HG02588 (cell line): ENCODE measurements at regions not wholly inside any gene's neighbourhood (a gene's known extent, or its start where the extent isn't known, plus 50 kb on each side); places are given as distances from the start of the nearest gene placed in this dataset.
"Not testable (repeated sequence)": the region's sequence is repeated elsewhere in the genome, so short reads cannot be mapped to it uniquely, and the experiment has no call there.

Experiments used
- ATAC-seq: cut with Tn5 transposase; IDR thresholded peaks from one replicate; pipeline ENCODE4 v1.9.1; 2021; ENCODE audit warnings: mild to moderate bottlenecking, moderate library complexity; ENCODE audit not compliant: unreplicated experiment

- no peak for ATAC-seq
Measured at GRCh38 chr9:87392086-87392485, 105.6 kb upstream of the DAPK1 start.

GRCh38 chr9:87393706-87394230 is 103.9 kb upstream of the DAPK1 start:
- no peak for ATAC-seq

- ATAC-seq, result no peak
Measured at GRCh38 chr9:87395804-87396479, 101.7 kb upstream of the DAPK1 start.

GRCh38 chr9:87401681-87402080 is 96.0 kb upstream of the DAPK1 start:
- ATAC-seq, result no peak

GRCh38 chr9:87402537-87402936 is 95.1 kb upstream of the DAPK1 start:
- no peak for ATAC-seq

- no peak for ATAC-seq
Measured at GRCh38 chr9:87405677-87406542, 91.8 kb upstream of the DAPK1 start.

GRCh38 chr9:87406543-87407166 is 91.0 kb upstream of the DAPK1 start:
- ATAC-seq, result no peak

- ATAC-seq, result not testable (repeated sequence)
Measured at GRCh38 chr9:87410047-87411005, 87.3 kb upstream of the DAPK1 start.

GRCh38 chr9:87420884-87421283 is 76.8 kb upstream of the DAPK1 start:
- no peak for ATAC-seq

- no peak for ATAC-seq
Measured at GRCh38 chr9:87421734-87422133, 75.9 kb upstream of the DAPK1 start.

- no peak for ATAC-seq
Measured at GRCh38 chr9:87422999-87423398, 74.7 kb upstream of the DAPK1 start.

GRCh38 chr9:87423885-87424284 is 73.8 kb upstream of the DAPK1 start:
- ATAC-seq, result not testable (repeated sequence)

GRCh38 chr9:87425202-87425601 is 72.5 kb upstream of the DAPK1 start:
- ATAC-seq, result no peak

- ATAC-seq, result no peak
Measured at GRCh38 chr9:87427851-87428506, 69.7 kb upstream of the DAPK1 start.

GRCh38 chr9:87428659-87429058 is 69.0 kb upstream of the DAPK1 start:
- ATAC-seq, result no peak

- no peak for ATAC-seq
Measured at GRCh38 chr9:87431837-87432236, 65.8 kb upstream of the DAPK1 start.

- no peak for ATAC-seq
Measured at GRCh38 chr9:87433853-87434252, 63.8 kb upstream of the DAPK1 start.

- no peak for ATAC-seq
Measured at GRCh38 chr9:87434366-87434765, 63.3 kb upstream of the DAPK1 start.

GRCh38 chr9:87435189-87435880 is 62.3 kb upstream of the DAPK1 start:
- ATAC-seq, result no peak
